ENCODE measurements at regions not wholly inside any gene's neighbourhood (a gene's known extent, or its start where the extent isn't known, plus 50 kb on each side); places are given as distances from the start of the nearest gene placed in this dataset.

DNA sequence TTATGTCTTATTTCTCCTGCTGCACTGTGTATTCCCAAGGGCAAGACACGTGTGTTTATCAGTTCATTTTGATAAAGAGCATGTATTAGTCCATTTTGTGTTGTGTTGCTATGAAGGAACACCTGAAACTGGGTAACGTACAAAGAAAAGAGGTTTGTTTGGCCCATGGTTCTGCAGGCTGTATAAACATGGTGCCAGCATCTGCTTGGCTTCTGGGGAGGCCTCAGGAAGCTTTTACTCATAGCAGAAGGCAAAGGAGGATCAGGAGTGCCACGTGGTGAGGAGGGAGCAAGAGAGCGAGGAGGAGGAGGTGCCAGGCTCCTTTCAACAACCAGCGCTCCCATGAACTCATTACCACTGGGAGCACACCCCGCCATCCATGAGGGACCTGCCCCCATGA lies 214.0 kb downstream of the UQCRFS1 start:
- TF ChIP-seq TAF1 (IDR thresholded peaks at IDR 0.05; ENCODE audit: low read depth) (no peak), EP300 (IDR thresholded peaks at IDR 0.05; ENCODE audit: borderline replicate concordance) (no peak), EGR1 (IDR thresholded peaks at IDR 0.05) (no peak), YY1 (IDR thresholded peaks at IDR 0.05; ENCODE audit: low read depth) (no peak), CREB1 (IDR thresholded peaks at IDR 0.05; ENCODE audit: low read depth) (no peak), RAD21 (IDR thresholded peaks at IDR 0.05; ENCODE audit: low read depth) (no peak), TEAD4 (IDR thresholded peaks at IDR 0.05) (no peak)
- TF ChIP-seq, protein P1, sequence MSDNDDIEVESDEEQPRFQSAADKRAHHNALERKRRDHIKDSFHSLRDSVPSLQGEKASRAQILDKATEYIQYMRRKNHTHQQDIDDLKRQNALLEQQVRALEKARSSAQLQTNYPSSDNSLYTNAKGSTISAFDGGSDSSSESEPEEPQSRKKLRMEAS (IDR thresholded peaks at IDR 0.05) = no peak
- TF ChIP-seq, protein P2, sequence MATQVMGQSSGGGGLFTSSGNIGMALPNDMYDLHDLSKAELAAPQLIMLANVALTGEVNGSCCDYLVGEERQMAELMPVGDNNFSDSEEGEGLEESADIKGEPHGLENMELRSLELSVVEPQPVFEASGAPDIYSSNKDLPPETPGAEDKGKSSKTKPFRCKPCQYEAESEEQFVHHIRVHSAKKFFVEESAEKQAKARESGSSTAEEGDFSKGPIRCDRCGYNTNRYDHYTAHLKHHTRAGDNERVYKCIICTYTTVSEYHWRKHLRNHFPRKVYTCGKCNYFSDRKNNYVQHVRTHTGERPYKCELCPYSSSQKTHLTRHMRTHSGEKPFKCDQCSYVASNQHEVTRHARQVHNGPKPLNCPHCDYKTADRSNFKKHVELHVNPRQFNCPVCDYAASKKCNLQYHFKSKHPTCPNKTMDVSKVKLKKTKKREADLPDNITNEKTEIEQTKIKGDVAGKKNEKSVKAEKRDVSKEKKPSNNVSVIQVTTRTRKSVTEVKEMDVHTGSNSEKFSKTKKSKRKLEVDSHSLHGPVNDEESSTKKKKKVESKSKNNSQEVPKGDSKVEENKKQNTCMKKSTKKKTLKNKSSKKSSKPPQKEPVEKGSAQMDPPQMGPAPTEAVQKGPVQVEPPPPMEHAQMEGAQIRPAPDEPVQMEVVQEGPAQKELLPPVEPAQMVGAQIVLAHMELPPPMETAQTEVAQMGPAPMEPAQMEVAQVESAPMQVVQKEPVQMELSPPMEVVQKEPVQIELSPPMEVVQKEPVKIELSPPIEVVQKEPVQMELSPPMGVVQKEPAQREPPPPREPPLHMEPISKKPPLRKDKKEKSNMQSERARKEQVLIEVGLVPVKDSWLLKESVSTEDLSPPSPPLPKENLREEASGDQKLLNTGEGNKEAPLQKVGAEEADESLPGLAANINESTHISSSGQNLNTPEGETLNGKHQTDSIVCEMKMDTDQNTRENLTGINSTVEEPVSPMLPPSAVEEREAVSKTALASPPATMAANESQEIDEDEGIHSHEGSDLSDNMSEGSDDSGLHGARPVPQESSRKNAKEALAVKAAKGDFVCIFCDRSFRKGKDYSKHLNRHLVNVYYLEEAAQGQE (IDR thresholded peaks at IDR 0.05; ENCODE audit: low read depth) = no peak

All from Ishikawa (cell line).